ENCODE measurements at regions not wholly inside any gene's neighbourhood (a gene's known extent, or its start where the extent isn't known, plus 50 kb on each side); places are given as distances from the start of the nearest gene placed in this dataset.

DNA sequence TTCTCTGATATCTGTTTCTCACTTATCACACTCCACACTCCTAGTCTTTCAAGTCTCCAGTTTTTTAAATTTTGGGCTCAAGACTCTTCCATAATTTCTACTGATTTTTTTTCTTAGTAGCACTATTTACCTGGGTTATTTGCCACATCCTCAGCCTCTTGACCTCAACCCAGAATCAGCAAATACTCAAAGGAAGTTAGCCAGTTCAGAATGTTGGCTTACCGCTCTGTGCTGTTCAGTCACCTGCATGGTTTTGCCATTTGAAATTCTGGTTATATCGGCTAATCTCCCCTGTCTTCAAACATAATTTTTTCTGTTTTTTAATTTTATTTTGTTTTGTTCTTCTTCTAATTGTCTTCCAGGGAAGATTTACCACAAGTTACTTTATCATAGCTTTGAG lies 412.6 kb downstream of the PTH2R start:
- Histone ChIP-seq H4K5ac (ENCODE audit: insufficient read length, low read depth, low read length) (no peak overlapping the region), H4K91ac (ENCODE audit: insufficient read length, low read depth, low read length) (no peak overlapping the region), H3K27me3 (ENCODE audit: insufficient read depth, low read length) (no peaks in the 10 kb centered on the region), H2BK120ac (ENCODE audit: low read depth, low read length, poor library complexity, severe bottlenecking) (no peak overlapping the region), H3K14ac (ENCODE audit: insufficient read depth, low read length) (no peak overlapping the region), H3K79me2 (ENCODE audit: insufficient read depth, low read length) (no peaks in the 10 kb centered on the region), H3K9ac (ENCODE audit: extremely low read depth, insufficient read length, low read length) (no peak overlapping the region), H2BK12ac (ENCODE audit: insufficient read length, low read depth, low read length) (no peak overlapping the region), H2AFZ (ENCODE audit: low read length) (no peak overlapping the region), H2BK20ac (ENCODE audit: low read depth, low read length, poor library complexity, severe bottlenecking) (no peak overlapping the region), H3K23ac (ENCODE audit: insufficient read length, low read depth, low read length) (no peak overlapping the region), H3K18ac (ENCODE audit: insufficient read length, low read depth, low read length) (no peak overlapping the region), H4K20me1 (ENCODE audit: control insufficient read depth, insufficient read depth, insufficient read length) (no peaks in the 10 kb centered on the region), H3K27ac (ENCODE audit: insufficient read length, low read depth, low read length) (no peak overlapping the region), H2AK5ac (ENCODE audit: insufficient read length, low read length) (no peak overlapping the region), H3T11ph (ENCODE audit: low read length) (no peak overlapping the region), H3K4me1 (ENCODE audit: insufficient read depth, low read length) (no peaks in the 10 kb centered on the region), H2BK15ac (ENCODE audit: low read depth, low read length) (no peak overlapping the region), H3K4me2 (ENCODE audit: insufficient read depth, insufficient read length, low read length) (no peak overlapping the region), H2BK5ac (ENCODE audit: insufficient read length, low read length) (no peak overlapping the region), H3K79me1 (ENCODE audit: insufficient read depth, low read depth, low read length, poor library complexity, severe bottlenecking) (no peaks in the 10 kb centered on the region), H3K4ac (ENCODE audit: low read depth, low read length) (no peak overlapping the region), H3K56ac (ENCODE audit: insufficient read length, low read depth, low read length) (no peak overlapping the region), H4K8ac (replicated peaks; ENCODE audit: insufficient read length, low read depth, low read length) (no peak overlapping the region), H3K23me2 (ENCODE audit: insufficient read length, low read depth, low read length, poor library complexity, severe bottlenecking) (no peaks in the 10 kb centered on the region), H3K9me3 (ENCODE audit: control insufficient read depth, low read depth, low read length) (no peaks in the 10 kb centered on the region)
- TF ChIP-seq, protein P1, sequence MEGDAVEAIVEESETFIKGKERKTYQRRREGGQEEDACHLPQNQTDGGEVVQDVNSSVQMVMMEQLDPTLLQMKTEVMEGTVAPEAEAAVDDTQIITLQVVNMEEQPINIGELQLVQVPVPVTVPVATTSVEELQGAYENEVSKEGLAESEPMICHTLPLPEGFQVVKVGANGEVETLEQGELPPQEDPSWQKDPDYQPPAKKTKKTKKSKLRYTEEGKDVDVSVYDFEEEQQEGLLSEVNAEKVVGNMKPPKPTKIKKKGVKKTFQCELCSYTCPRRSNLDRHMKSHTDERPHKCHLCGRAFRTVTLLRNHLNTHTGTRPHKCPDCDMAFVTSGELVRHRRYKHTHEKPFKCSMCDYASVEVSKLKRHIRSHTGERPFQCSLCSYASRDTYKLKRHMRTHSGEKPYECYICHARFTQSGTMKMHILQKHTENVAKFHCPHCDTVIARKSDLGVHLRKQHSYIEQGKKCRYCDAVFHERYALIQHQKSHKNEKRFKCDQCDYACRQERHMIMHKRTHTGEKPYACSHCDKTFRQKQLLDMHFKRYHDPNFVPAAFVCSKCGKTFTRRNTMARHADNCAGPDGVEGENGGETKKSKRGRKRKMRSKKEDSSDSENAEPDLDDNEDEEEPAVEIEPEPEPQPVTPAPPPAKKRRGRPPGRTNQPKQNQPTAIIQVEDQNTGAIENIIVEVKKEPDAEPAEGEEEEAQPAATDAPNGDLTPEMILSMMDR (conservative IDR thresholded peaks at IDR 0.05): no peak
- H3K4me1 Mint-ChIP-seq: peaks cover 2 to 8% of the 10 kb centered on the region in 2 experiments
- no peaks in the 10 kb centered on the region for H3K36me3 Mint-ChIP-seq (ENCODE audit: insufficient read depth in 1 of 3, low read depth in 3 of 3)
- no peaks in the 10 kb centered on the region for H3K27me3 Mint-ChIP-seq (ENCODE audit: low read depth)
- H3K27ac Mint-ChIP-seq: 0 out of 7 replicates have a peak overlapping the region, but pooled peaks of 1 of the 3 experiments have one; percentile 10
- DNase-seq: no peak
- no CpG with 5 or more reads among the region's 2 CpGs for WGBS (ENCODE audit: extremely low coverage, insufficient read length, low lambda C conversion rate)
- H3K4me3 Mint-ChIP-seq: no peak overlapping the region
- H3K9me3 Mint-ChIP-seq: no peaks in the 10 kb centered on the region

Measured in H9 (cell line).